ENCODE measurements at regions not wholly inside any gene's neighbourhood (a gene's known extent, or its start where the extent isn't known, plus 50 kb on each side); places are given as distances from the start of the nearest gene placed in this dataset.

- 88 to 91% methylated on average over 1 of the region's 1 CpG for WGBS, 2 donors (ENCODE audit: low coverage in 1 of 2)
Observed at GRCh38 chr4:130165381-130165780, 1069.4 kb downstream of the C4orf33 start.

GRCh38 chr4:130172156-130172555, 1076.2 kb downstream of the C4orf33 start:
- WGBS, 2 donors (ENCODE audit: low coverage in 1 of 2), result 82 to 89% methylated on average over 3 of the region's 3 CpGs
- Histone ChIP-seq H3K36me3 (no peaks in the 10 kb centered on the region), H3K4me1 (no peaks in the 10 kb centered on the region), H3K27ac (no peak overlapping the region), H3K4me3 (no peak overlapping the region), H3K9me3 (no peaks in the 10 kb centered on the region), H3K27me3 (no peaks in the 10 kb centered on the region)
- no peak for ATAC-seq
- TF ChIP-seq CTCF (IDR thresholded peaks at IDR 0.05), result no peak
- no peak for TF ChIP-seq POLR2A (IDR thresholded peaks at IDR 0.05)
- no peak for TF ChIP-seq POLR2AphosphoS5 (IDR thresholded peaks at IDR 0.05)
- TF ChIP-seq EP300 (IDR thresholded peaks at IDR 0.05), result no peak

More at GRCh38 chr4:130165381-130165780, 1069.4 kb downstream of the C4orf33 start:
- no peaks in the 10 kb centered on the region for H3K36me3 ChIP-seq
- H3K4me1 ChIP-seq, result no peaks in the 10 kb centered on the region
- no peak for ATAC-seq
- no peaks in the 10 kb centered on the region for H3K9me3 ChIP-seq
- H3K4me3 ChIP-seq, result no peak overlapping the region
- TF ChIP-seq POLR2AphosphoS5 (IDR thresholded peaks at IDR 0.05), result no peak
- no peak for TF ChIP-seq CTCF (IDR thresholded peaks at IDR 0.05)
- TF ChIP-seq POLR2A (IDR thresholded peaks at IDR 0.05), result no peak
- no peak for TF ChIP-seq EP300 (IDR thresholded peaks at IDR 0.05)
- no peaks in the 10 kb centered on the region for H3K27me3 ChIP-seq
- H3K27ac ChIP-seq, result no peak overlapping the region

- TF ChIP-seq CTCF (IDR thresholded peaks at IDR 0.05) (no peak), POLR2AphosphoS5 (IDR thresholded peaks at IDR 0.05) (no peak), EP300 (IDR thresholded peaks at IDR 0.05) (no peak), POLR2A (IDR thresholded peaks at IDR 0.05) (no peak)
- H3K27me3 ChIP-seq, result no peaks in the 10 kb centered on the region
- ATAC-seq, result no peak
- H3K9me3 ChIP-seq, result no peaks in the 10 kb centered on the region
- no peak overlapping the region for H3K4me3 ChIP-seq
- H3K36me3 ChIP-seq, result no peaks in the 10 kb centered on the region
- H3K4me1 ChIP-seq, result no peaks in the 10 kb centered on the region
- H3K27ac ChIP-seq, result no peak overlapping the region
Observed at GRCh38 chr4:130178106-130178505, 1082.2 kb downstream of the C4orf33 start.

- H3K4me1 ChIP-seq, result no peaks in the 10 kb centered on the region
- 61 to 88% methylated on average over 2 of the region's 2 CpGs for WGBS, 2 donors (ENCODE audit: low coverage in 1 of 2)
- no peaks in the 10 kb centered on the region for H3K36me3 ChIP-seq
- H3K27ac ChIP-seq, result no peak overlapping the region
- no peaks in the 10 kb centered on the region for H3K27me3 ChIP-seq
- H3K4me3 ChIP-seq, result no peak overlapping the region
- H3K9me3 ChIP-seq, result no peaks in the 10 kb centered on the region
- ATAC-seq, result no peak
- TF ChIP-seq EP300 (IDR thresholded peaks at IDR 0.05), result no peak
- no peak for TF ChIP-seq POLR2A (IDR thresholded peaks at IDR 0.05)
- TF ChIP-seq POLR2AphosphoS5 (IDR thresholded peaks at IDR 0.05), result no peak
- no peak for TF ChIP-seq CTCF (IDR thresholded peaks at IDR 0.05)
Observed at GRCh38 chr4:130183096-130183495, 1087.1 kb downstream of the C4orf33 start.

GRCh38 chr4:130183766-130184165, 1087.8 kb downstream of the C4orf33 start:
- TF ChIP-seq CTCF (IDR thresholded peaks at IDR 0.05) (no peak), POLR2A (IDR thresholded peaks at IDR 0.05) (no peak), EP300 (IDR thresholded peaks at IDR 0.05) (no peak), POLR2AphosphoS5 (IDR thresholded peaks at IDR 0.05) (no peak)
- WGBS, 2 donors (ENCODE audit: low coverage in 1 of 2), result 86 to 91% methylated on average over 4 of the region's 4 CpGs
- Histone ChIP-seq H3K27ac (no peak overlapping the region), H3K36me3 (no peaks in the 10 kb centered on the region), H3K27me3 (no peaks in the 10 kb centered on the region), H3K4me1 (no peaks in the 10 kb centered on the region), H3K9me3 (no peaks in the 10 kb centered on the region), H3K4me3 (no peak overlapping the region)
- ATAC-seq, result no peak

Measured in gastroesophageal sphincter (tissue), 4 donors.